Adrenal gland (tissue), 9 donors: ENCODE measurements at regions not wholly inside any gene's neighbourhood (a gene's known extent, or its start where the extent isn't known, plus 50 kb on each side); places are given as distances from the start of the nearest gene placed in this dataset.
"Not testable (repeated sequence)": the region's sequence is repeated elsewhere in the genome, so short reads cannot be mapped to it uniquely, and the experiment has no call there.

Experiments used
- DNase-seq, 7 donors: peaks; one replicate each; pipeline ENCODE4 v3.0.0-alpha.2; 2019 to 2020
- H3K27ac ChIP-seq, 5 donors: fragments of 200-600 bp; sonication (generic) in 4 of 5; 1 replicate in 3 of 5; 2 replicates in 2 of 5; pipeline versions ENCODE4 v1.5.1 to v1.8.0; 2016 to 2020; ENCODE audit warnings: mild to moderate bottlenecking in 1 of 5
- H3K27me3 ChIP-seq: fragments of 200-600 bp; 2 replicates; pipeline ENCODE4 v1.8.0; 2021
- H3K36me3 ChIP-seq, 2 donors: fragments of 200-600 bp; replicated peaks in 1 of 2; 1 replicate in 1 of 2; 2 replicates in 1 of 2; pipeline versions ENCODE4 v1.5.1 to v1.8.0; 2018 to 2022
- H3K4me1 ChIP-seq, 2 donors: fragments of 200-600 bp; replicated peaks in 1 of 2; 1 replicate in 1 of 2; 2 replicates in 1 of 2; pipeline versions ENCODE4 v1.5.1 to v1.8.0; 2018 to 2021
- H3K4me3 ChIP-seq, 4 donors: fragments of 200-600 bp; sonication (generic) in 3 of 4; one replicate each; pipeline ENCODE4 v1.5.1; 2016 to 2018
- H3K9me3 ChIP-seq, 3 donors: fragments of 200-600 bp; sonication (generic) in 1 of 3; replicated peaks in 1 of 3; 1 replicate in 2 of 3; 2 replicates in 1 of 3; pipeline versions ENCODE4 v1.5.1 to v1.8.0; 2016 to 2021
- CTCF ChIP-seq, 6 experiments: fragments of 450-650 bp in 4 of 6; fragments of 200-600 bp in 2 of 6; sonication (generic) in 1 of 6; IDR thresholded peaks; 1 replicate in 5 of 6; 2 replicates in 1 of 6; pipeline versions ENCODE4 v1.5.1 to v1.8.0; 2016 to 2021; ENCODE audit warnings: antibody characterized with exemption in 6 of 6, mild to moderate bottlenecking in 2 of 6, moderate library complexity in 1 of 6
- POLR2A ChIP-seq, 2 donors: fragments of 450-650 bp; IDR thresholded peaks; one replicate each; pipeline ENCODE4 v1.6.1; 2017; ENCODE audit warnings: antibody characterized with exemption in 2 of 2, mild to moderate bottlenecking in 2 of 2, moderate library complexity in 1 of 2
- WGBS, 4 donors: extraction: QIAGEN DNeasy Blood & Tissue Kit in 2 of 4; methylation state at CpG; one replicate each; pipeline versions ENCODE4 v1.1.5 to v1.1.7; 2013 to 2017; 5-methylcytosine and 5-hydroxymethylcytosine counted together
- intact Hi-C, 2 donors: fragments of 100-400 bp; cut with DNase I; formaldehyde crosslinking; loops; one replicate each; pipeline versions ENCODE4 v1.14.1 to v1.15.0; 2022 to 2023
- donor health status: healthy with polysubstance abuse.
- donor health status: Bipolar disorder and iron deficiency.
- donor health status: DM: yes; HTN: yes; CAD: no.
- donor health status: DM: no; HTN: no; CAD: no.
- donor health status: DM: no; HTN: no; CAD: no.

GRCh38 chr2:13335862-13336535 lies 619.3 kb downstream of the TRIB2 start:
- H3K4me1 ChIP-seq: no peaks in the 10 kb centered on the region
- DNase-seq: no peak
- intact Hi-C loops: no loop called here
- no peaks in the 10 kb centered on the region for H3K9me3 ChIP-seq
- no peaks in the 10 kb centered on the region for H3K36me3 ChIP-seq
- TF ChIP-seq POLR2A (IDR thresholded peaks at IDR 0.05) (no peak), CTCF (IDR thresholded peaks at IDR 0.05) (no peak)
- no peak overlapping the region for H3K4me3 ChIP-seq
- no peak overlapping the region for H3K27ac ChIP-seq
- H3K27me3 ChIP-seq: no peaks in the 10 kb centered on the region
- 83 to 86% (median 84%) methylated on average over 2 of the region's 2 CpGs for WGBS, 4 donors

GRCh38 chr2:13351068-13351467 lies 634.3 kb downstream of the TRIB2 start:
- H3K9me3 ChIP-seq: no peaks in the 10 kb centered on the region
- H3K4me3 ChIP-seq: no peak overlapping the region
- H3K27me3 ChIP-seq: no peaks in the 10 kb centered on the region
- no peaks in the 10 kb centered on the region for H3K36me3 ChIP-seq
- no peak overlapping the region for H3K27ac ChIP-seq
- DNase-seq: no peak
- WGBS, 4 donors: 69 to 78% (median 76%) methylated on average over 2 of the region's 2 CpGs
- intact Hi-C loops: no loop called here
- TF ChIP-seq CTCF (IDR thresholded peaks at IDR 0.05) (no peak), POLR2A (IDR thresholded peaks at IDR 0.05) (no peak)
- H3K4me1 ChIP-seq: no peaks in the 10 kb centered on the region

- no peaks in the 10 kb centered on the region for H3K27me3 ChIP-seq
- no peak overlapping the region for H3K4me3 ChIP-seq
- intact Hi-C loops: no loop called here
- TF ChIP-seq POLR2A (IDR thresholded peaks at IDR 0.05) (no peak), CTCF (IDR thresholded peaks at IDR 0.05) (no peak)
- no peak for DNase-seq
- H3K36me3 ChIP-seq: no peaks in the 10 kb centered on the region
- no peaks in the 10 kb centered on the region for H3K4me1 ChIP-seq
- H3K27ac ChIP-seq: no peak overlapping the region
- H3K9me3 ChIP-seq: no peaks in the 10 kb centered on the region
Measured at GRCh38 chr2:13353083-13353482, 636.3 kb downstream of the TRIB2 start.

GRCh38 chr2:13354031-13354430 lies 637.3 kb downstream of the TRIB2 start:
- DNase-seq: no peak
- Histone ChIP-seq H3K36me3 (no peaks in the 10 kb centered on the region), H3K27ac (no peak overlapping the region), H3K27me3 (no peaks in the 10 kb centered on the region), H3K9me3 (no peaks in the 10 kb centered on the region), H3K4me1 (no peaks in the 10 kb centered on the region), H3K4me3 (no peak overlapping the region)
- TF ChIP-seq POLR2A (IDR thresholded peaks at IDR 0.05): no peak
- TF ChIP-seq CTCF (IDR thresholded peaks at IDR 0.05): no peak
- intact Hi-C loops: no loop called here

- H3K27ac ChIP-seq, H3K4me1 ChIP-seq, H3K4me3 ChIP-seq, H3K36me3 ChIP-seq, DNase-seq, H3K9me3 ChIP-seq, intact Hi-C loops, H3K27me3 ChIP-seq: not testable (repeated sequence)
- WGBS, 4 donors: 23 to 47% (median 39%) methylated on average over 1 of the region's 1 CpG
Measured at GRCh38 chr2:13381928-13382327, 665.2 kb downstream of the TRIB2 start.

DNA sequence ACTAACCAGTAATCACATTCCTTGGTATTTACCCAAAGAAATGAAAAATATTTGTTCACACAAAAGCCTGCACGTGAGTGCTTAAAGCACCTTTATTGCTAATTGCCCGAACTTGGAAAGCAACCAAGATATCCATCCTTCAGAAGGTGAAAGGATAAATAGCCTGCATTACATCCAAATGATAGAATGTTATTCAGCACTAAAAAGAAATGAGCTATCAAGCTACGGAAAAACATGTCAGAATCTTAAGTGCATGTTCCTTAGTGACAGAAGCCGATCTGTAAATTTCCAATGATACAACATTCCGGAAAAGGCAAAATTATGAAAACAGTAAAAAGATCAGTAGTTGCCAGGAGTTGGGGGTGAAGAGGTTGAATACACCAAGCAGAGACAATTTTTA lies 672.4 kb downstream of the TRIB2 start:
- H3K4me3 ChIP-seq, intact Hi-C loops, H3K4me1 ChIP-seq, DNase-seq, H3K27me3 ChIP-seq, H3K27ac ChIP-seq, H3K36me3 ChIP-seq, H3K9me3 ChIP-seq: not testable (repeated sequence)
- WGBS, 4 donors: 69 to 77% (median 72%) methylated on average over 5 of the region's 5 CpGs
